Upper lobe of left lung (tissue), 6 donors: ENCODE measurements at regions not wholly inside any gene's neighbourhood (a gene's known extent, or its start where the extent isn't known, plus 50 kb on each side); places are given as distances from the start of the nearest gene placed in this dataset.

ENCODE experiments used
- ATAC-seq, 2 donors: fragments of 200-7000 bp; cut with Tn5 transposase; one replicate each; pipeline ENCODE4 v1.9.1; 2022; ENCODE audit warnings: mild to moderate bottlenecking in 2 of 2, moderate library complexity in 2 of 2; ENCODE audit not compliant: low FRiP score in 2 of 2
- DNase-seq, 2 donors: peaks; one replicate each; pipeline ENCODE4 v3.0.0-alpha.2; 2019 to 2020
- H3K27ac ChIP-seq, 4 donors: fragments of 200-600 bp; sonication (generic); one replicate each; pipeline ENCODE4 v1.5.1; 2016 to 2019
- H3K27me3 ChIP-seq, 4 donors: fragments of 200-600 bp; sonication (generic); one replicate each; pipeline ENCODE4 v1.5.1; 2017 to 2019
- H3K36me3 ChIP-seq, 4 donors: fragments of 200-600 bp; sonication (generic); one replicate each; pipeline ENCODE4 v1.5.1; 2016 to 2019
- H3K4me1 ChIP-seq, 4 donors: fragments of 200-600 bp; sonication (generic); one replicate each; pipeline ENCODE4 v1.5.1; 2018 to 2019
- H3K4me3 ChIP-seq, 4 donors: fragments of 200-600 bp; sonication (generic); one replicate each; pipeline ENCODE4 v1.5.1; 2017 to 2019; ENCODE audit warnings: mild to moderate bottlenecking in 2 of 4, moderate library complexity in 1 of 4
- H3K9me3 ChIP-seq, 4 donors: fragments of 200-600 bp; sonication (generic); one replicate each; pipeline ENCODE4 v1.5.1; 2018 to 2019
- EP300 ChIP-seq, 4 donors: sonication (generic); formaldehyde crosslinking; IDR thresholded peaks; one replicate each; pipeline ENCODE4 v1.5.1; 2017; ENCODE audit warnings: antibody characterized with exemption in 4 of 4, control low read depth in 2 of 4
- POLR2A ChIP-seq, 4 donors: fragments of 450-650 bp; IDR thresholded peaks; one replicate each; pipeline ENCODE4 v1.5.1; 2016 to 2017; ENCODE audit warnings: antibody characterized with exemption in 4 of 4, mild to moderate bottlenecking in 2 of 4
- POLR2AphosphoS5 ChIP-seq, 2 donors: sonication (generic); formaldehyde crosslinking; IDR thresholded peaks; one replicate each; pipeline ENCODE4 v1.5.1; 2017; ENCODE audit warnings: antibody characterized with exemption in 2 of 2
- WGBS, 2 donors: methylation state at CpG; one replicate each; pipeline ENCODE4 v1.1.5; 2017 to 2018; 5-methylcytosine and 5-hydroxymethylcytosine counted together
- TF ChIP-seq, protein P1 (sequence below), 6 experiments: fragments of 450-650 bp in 4 of 6; fragments of 200-600 bp in 2 of 6; sonication (generic) in 2 of 6; IDR thresholded peaks; one replicate each; pipeline ENCODE4 v1.5.1; 2016 to 2019; ENCODE audit warnings: antibody characterized with exemption in 6 of 6
- donor health status: DM: no; HTN: no; CAD: no; lungs with moderate emphysema.
- donor health status: DM: no; HTN: yes; CAD: no; lungs with severe emphysema.

GRCh38 chr5:165495829-165496380, 1990.5 kb downstream of the MAT2B start:
- H3K4me3 ChIP-seq: no peak overlapping the region
- no peaks in the 10 kb centered on the region for H3K4me1 ChIP-seq
- H3K9me3 ChIP-seq: no peaks in the 10 kb centered on the region
- no peak for DNase-seq
- TF ChIP-seq, protein P1, sequence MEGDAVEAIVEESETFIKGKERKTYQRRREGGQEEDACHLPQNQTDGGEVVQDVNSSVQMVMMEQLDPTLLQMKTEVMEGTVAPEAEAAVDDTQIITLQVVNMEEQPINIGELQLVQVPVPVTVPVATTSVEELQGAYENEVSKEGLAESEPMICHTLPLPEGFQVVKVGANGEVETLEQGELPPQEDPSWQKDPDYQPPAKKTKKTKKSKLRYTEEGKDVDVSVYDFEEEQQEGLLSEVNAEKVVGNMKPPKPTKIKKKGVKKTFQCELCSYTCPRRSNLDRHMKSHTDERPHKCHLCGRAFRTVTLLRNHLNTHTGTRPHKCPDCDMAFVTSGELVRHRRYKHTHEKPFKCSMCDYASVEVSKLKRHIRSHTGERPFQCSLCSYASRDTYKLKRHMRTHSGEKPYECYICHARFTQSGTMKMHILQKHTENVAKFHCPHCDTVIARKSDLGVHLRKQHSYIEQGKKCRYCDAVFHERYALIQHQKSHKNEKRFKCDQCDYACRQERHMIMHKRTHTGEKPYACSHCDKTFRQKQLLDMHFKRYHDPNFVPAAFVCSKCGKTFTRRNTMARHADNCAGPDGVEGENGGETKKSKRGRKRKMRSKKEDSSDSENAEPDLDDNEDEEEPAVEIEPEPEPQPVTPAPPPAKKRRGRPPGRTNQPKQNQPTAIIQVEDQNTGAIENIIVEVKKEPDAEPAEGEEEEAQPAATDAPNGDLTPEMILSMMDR (IDR thresholded peaks at IDR 0.05): no peak
- no peak for TF ChIP-seq EP300 (IDR thresholded peaks at IDR 0.05)
- TF ChIP-seq POLR2AphosphoS5 (IDR thresholded peaks at IDR 0.05): no peak
- TF ChIP-seq POLR2A (IDR thresholded peaks at IDR 0.05): no peak
- H3K27me3 ChIP-seq: no peaks in the 10 kb centered on the region
- ATAC-seq: no peak
- H3K36me3 ChIP-seq: no peaks in the 10 kb centered on the region
- 16% methylated on average over 5 of the region's 5 CpGs for WGBS, 2 donors
- no peak overlapping the region for H3K27ac ChIP-seq

- H3K27ac ChIP-seq: no peak overlapping the region
- ATAC-seq: peak in 1 of 2 donors; percentile 55
- H3K27me3 ChIP-seq: no peaks in the 10 kb centered on the region
- TF ChIP-seq, protein P1 (IDR thresholded peaks at IDR 0.05): no peak
- TF ChIP-seq POLR2AphosphoS5 (IDR thresholded peaks at IDR 0.05) (no peak), POLR2A (IDR thresholded peaks at IDR 0.05) (no peak), EP300 (IDR thresholded peaks at IDR 0.05) (no peak)
- no peak overlapping the region for H3K4me3 ChIP-seq
- DNase-seq: no peak
- H3K4me1 ChIP-seq: no peaks in the 10 kb centered on the region
- 53 to 56% methylated on average over 5 of the region's 5 CpGs for WGBS, 2 donors
- no peaks in the 10 kb centered on the region for H3K36me3 ChIP-seq
- no peaks in the 10 kb centered on the region for H3K9me3 ChIP-seq
These were observed 1992.3 kb downstream of the MAT2B start for GRCh38 chr5:165497707-165498106.

DNA sequence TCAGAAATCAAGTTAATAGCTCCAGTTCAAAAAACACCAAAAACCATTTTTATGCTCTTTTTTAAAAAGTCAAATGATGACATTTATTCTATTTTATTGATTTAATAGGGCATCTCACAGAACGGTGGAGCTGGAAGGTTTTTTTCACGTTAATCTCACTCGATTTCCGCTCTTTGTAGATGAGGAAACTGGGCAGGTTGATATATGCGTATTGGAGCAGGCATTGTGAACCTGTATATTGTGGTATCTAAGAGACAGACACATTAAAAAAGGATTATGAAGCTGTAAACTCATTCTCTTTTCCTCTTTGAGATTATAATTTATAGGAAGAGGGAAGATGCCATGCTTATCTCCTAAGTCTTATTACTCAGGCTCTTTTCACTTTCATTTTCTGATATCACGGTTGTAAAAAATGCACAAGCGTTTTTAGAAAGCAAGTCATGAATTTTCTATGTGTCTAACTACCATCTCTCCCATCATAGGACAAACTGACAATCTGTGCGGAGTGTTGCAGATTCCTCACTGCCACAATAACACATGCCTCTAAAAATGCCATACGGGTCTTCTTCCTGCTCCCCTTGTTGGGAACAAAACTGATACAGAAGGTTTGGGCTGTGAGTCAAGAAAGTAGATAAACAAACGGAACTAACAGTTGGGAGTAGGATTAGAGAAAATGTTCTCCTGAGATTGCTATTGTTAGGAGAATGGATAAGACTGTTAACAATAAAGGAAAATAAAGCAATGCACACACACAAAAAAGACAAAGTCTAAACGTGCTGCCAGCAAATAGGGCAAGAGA, 1997.7 kb downstream of the MAT2B start:
- TF ChIP-seq EP300 (IDR thresholded peaks at IDR 0.05) (no peak), POLR2AphosphoS5 (IDR thresholded peaks at IDR 0.05) (no peak), POLR2A (IDR thresholded peaks at IDR 0.05) (no peak)
- TF ChIP-seq, protein P1 (IDR thresholded peaks at IDR 0.05): no peak
- no peak for DNase-seq
- Histone ChIP-seq H3K9me3 (peaks cover 0 to 5% (median 2%) of the 10 kb centered on the region in 4 donors), H3K4me1 (no peaks in the 10 kb centered on the region), H3K27me3 (no peaks in the 10 kb centered on the region), H3K27ac (peak overlapping the region in 2 of 4 donors; percentile 5 to 13), H3K4me3 (peak overlapping the region in 3 of 4 donors; percentile 10 to 29 (median 28)), H3K36me3 (no peaks in the 10 kb centered on the region)
- 55 to 58% methylated on average over 11 of the region's 11 CpGs for WGBS, 2 donors
- no peak for ATAC-seq

- no peaks in the 10 kb centered on the region for H3K27me3 ChIP-seq
- no peak for DNase-seq
- H3K4me1 ChIP-seq: no peaks in the 10 kb centered on the region
- peaks cover 0 to 6% (median 2%) of the 10 kb centered on the region in 4 donors for H3K9me3 ChIP-seq
- no peak for ATAC-seq
- TF ChIP-seq POLR2A (IDR thresholded peaks at IDR 0.05) (no peak), POLR2AphosphoS5 (IDR thresholded peaks at IDR 0.05) (no peak), EP300 (IDR thresholded peaks at IDR 0.05) (no peak)
- TF ChIP-seq, protein P1 (IDR thresholded peaks at IDR 0.05): no peak
- H3K36me3 ChIP-seq: no peaks in the 10 kb centered on the region
- peak overlapping the region in 1 of 4 donors; percentile 40 for H3K27ac ChIP-seq
- 56 to 65% methylated on average over 1 of the region's 1 CpG for whole genome bisulfite sequencing, 2 donors
- H3K4me3 ChIP-seq: no peak overlapping the region
These were observed 1999.3 kb downstream of the MAT2B start for GRCh38 chr5:165504674-165505073.
